A549 (cell line): ENCODE measurements at regions not wholly inside any gene's neighbourhood (a gene's known extent, or its start where the extent isn't known, plus 50 kb on each side); places are given as distances from the start of the nearest gene placed in this dataset.

Source experiments
- ATAC-seq, 2 experiments: fragments of 200-7000 bp in 1 of 2; fragments of >200 bp in 1 of 2; cut with Nextera tagmentation in 1 of 2; cut with Tn5 transposase in 1 of 2; 3 replicates each; pipeline versions ENCODE4 v1.8.0 to v1.9.1; 2018 to 2020; ENCODE audit warnings: mild to moderate bottlenecking in 1 of 2, moderate library complexity in 1 of 2
- CTCF ChIA-PET: fragments of 300-600 bp; sonication (Branson Sonifier 250); formaldehyde crosslinking; extraction: SDS; loops from one replicate; lab custom pipeline; 2021; ENCODE audit warnings: antibody characterized with exemption, inconsistent platforms; lab: Yijun Ruan, JAX
- POLR2A ChIA-PET: fragments of 350-600 bp; formaldehyde crosslinking; extraction: SDS; loops from one replicate; lab custom pipeline; 2021; ENCODE audit warnings: antibody characterized with exemption, inconsistent platforms; lab: Yijun Ruan, JAX
- DNase-seq, 2 experiments: peaks; one replicate each; pipeline versions ENCODE4 v3.0.0 to v3.0.0-alpha.2; 2011 to 2016; ENCODE audit warnings: low read depth in 1 of 2, low spot score in 1 of 2
- FAIRE-seq: peaks from 2 replicates; lab custom pipeline; 2011; peaks lifted over from hg19 to GRCh38; lab: Jason Lieb, UNC
- H3K27ac ChIP-seq, 2 experiments: fragments of >200 bp; sonication (Bioruptor Twin); formaldehyde crosslinking; 3 replicates each; pipeline ENCODE4 v1.5.1; 2016 to 2017
- H3K4me1 ChIP-seq: fragments of >200 bp; sonication (Bioruptor Twin); formaldehyde crosslinking; 3 replicates; pipeline ENCODE4 v1.6.1; 2016
- H3K4me2 ChIP-seq: fragments of >200 bp; sonication (Bioruptor Twin); formaldehyde crosslinking; 3 replicates; pipeline ENCODE4 v1.6.1; 2016
- H3K4me3 ChIP-seq: fragments of >200 bp; sonication (Bioruptor Twin); formaldehyde crosslinking; 3 replicates; pipeline ENCODE4 v1.5.1; 2016
- H3K9me3 ChIP-seq: fragments of >200 bp; sonication (Bioruptor Twin); formaldehyde crosslinking; 3 replicates; pipeline ENCODE4 v1.6.1; 2016
- CBX2 ChIP-seq: fragments of 200-600 bp; sonication (generic); IDR thresholded peaks from 2 replicates; pipeline ENCODE4 v1.6.1; 2016; ENCODE audit warnings: low read depth, mild to moderate bottlenecking, borderline replicate concordance
- EP300 ChIP-seq, 2 experiments: fragments of >200 bp; sonication (Bioruptor Twin); formaldehyde crosslinking; IDR thresholded peaks; 2 replicates in 1 of 2; 3 replicates in 1 of 2; pipeline ENCODE4 v1.6.1; 2016 to 2017
- ESRRA ChIP-seq: fragments of 150-350 bp; IDR thresholded peaks from 2 replicates; pipeline ENCODE4 v1.6.1; 2014; ENCODE audit warnings: mild to moderate bottlenecking, low read length, borderline replicate concordance
- HEYL ChIP-seq: fragments of 250-450 bp; sonication (Bioruptor Pico); IDR thresholded peaks from 2 replicates; pipeline ENCODE4 v1.8.0; 2021; ENCODE audit warnings: mild to moderate bottlenecking, moderate library complexity
- HMGXB4 ChIP-seq: fragments of 250-450 bp; sonication (Bioruptor Pico); IDR thresholded peaks from 2 replicates; pipeline ENCODE4 v1.5.0; 2021; ENCODE audit warnings: mild to moderate bottlenecking, moderate library complexity, borderline replicate concordance
- HOXA7 ChIP-seq: fragments of 250-450 bp; sonication (Bioruptor Pico); IDR thresholded peaks from 2 replicates; pipeline ENCODE4 v1.5.0; 2020; ENCODE audit warnings: mild to moderate bottlenecking, moderate library complexity
- HOXB13 ChIP-seq: fragments of 250-450 bp; sonication (Bioruptor Pico); IDR thresholded peaks from 2 replicates; pipeline ENCODE4 v1.5.0; 2020; ENCODE audit warnings: low read depth, mild to moderate bottlenecking, moderate library complexity
- KDM5A ChIP-seq: fragments of 200-600 bp; sonication (generic); IDR thresholded peaks from 2 replicates; pipeline ENCODE4 v1.6.1; 2016; ENCODE audit warnings: antibody characterized with exemption, mild to moderate bottlenecking
- MAFK ChIP-seq: fragments of 450-650 bp; IDR thresholded peaks from 2 replicates; pipeline ENCODE4 v1.6.1; 2014; ENCODE audit not compliant: partially characterized antibody
- MYC ChIP-seq: IDR thresholded peaks from 2 replicates; pipeline ENCODE4 v1.6.1; 2012; ENCODE audit warnings: mild to moderate bottlenecking, inconsistent platforms, low read length, improper control_type of control experiment, borderline replicate concordance
- NPAS2 ChIP-seq: fragments of 250-450 bp; sonication (Bioruptor Pico); IDR thresholded peaks from 2 replicates; pipeline ENCODE4 v1.8.0; 2022; ENCODE audit warnings: mild to moderate bottlenecking, moderate library complexity, borderline replicate concordance
- POLR2A ChIP-seq: IDR thresholded peaks from 2 replicates; pipeline ENCODE4 v1.6.1; 2012; ENCODE audit warnings: mild to moderate bottlenecking, low read length
- RARB ChIP-seq: fragments of 250-450 bp; sonication (Bioruptor Pico); IDR thresholded peaks from 2 replicates; pipeline ENCODE4 v1.8.0; 2021; ENCODE audit warnings: mild to moderate bottlenecking, moderate library complexity
- TP53 ChIP-seq: fragments of 250-450 bp; sonication (Bioruptor Pico); IDR thresholded peaks from 2 replicates; pipeline ENCODE4 v1.5.0; 2021; ENCODE audit warnings: mild to moderate bottlenecking, moderate library complexity
- WGBS: methylation state at CpG from one replicate; pipeline ENCODE4 v1.1.6; 2017; ENCODE audit errors: missing lambda C conversion rate; 5-methylcytosine and 5-hydroxymethylcytosine counted together
- TF ChIP-seq, protein P1 (sequence below): IDR thresholded peaks from 2 replicates; pipeline ENCODE4 v1.6.1; 2012; ENCODE audit warnings: low read depth, borderline replicate concordance

DNA sequence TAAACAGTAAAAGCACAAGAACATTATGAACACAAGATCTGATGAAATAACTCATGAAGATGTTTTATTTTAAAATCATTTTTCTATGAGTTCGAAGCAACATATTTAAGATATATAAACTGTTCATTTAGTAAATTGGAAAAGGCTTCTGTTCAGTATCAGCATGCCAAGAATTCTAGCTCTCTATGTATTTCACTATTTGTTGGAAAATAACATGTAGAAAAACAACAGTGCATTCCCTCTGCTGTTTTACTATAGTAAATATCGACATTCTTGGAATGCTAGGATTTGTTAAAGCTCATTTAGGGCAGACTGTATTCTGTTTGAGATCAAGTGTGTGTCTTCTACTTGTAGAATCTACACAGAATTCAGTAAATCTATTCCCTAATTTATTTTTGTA lies 750.2 kb downstream of the CCDC85A start:
- FAIRE-seq: no peak
- POLR2A ChIA-PET: no interaction called here

GRCh38 chr2:56934866-56935265 lies 751.1 kb downstream of the CCDC85A start:
- TF ChIP-seq MAFK: no peak
- TF ChIP-seq MYC: no peak
- TF ChIP-seq TP53 (CRISPR knock-in tag): no peak
- TF ChIP-seq POLR2A: no peak
- no peak for TF ChIP-seq NPAS2 (CRISPR knock-in tag)
- TF ChIP-seq HOXA7 (CRISPR knock-in tag): no peak
- TF ChIP-seq HOXB13 (CRISPR knock-in tag): no peak
- TF ChIP-seq CBX2: no peak
- ChIA-PET POLR2A (no interaction called here), CTCF (interaction anchor here (0.6 kb wide), 1 partner anchor 31 kb away, joined by 3 read pairs; no protein-coding TSS in a partner anchor)
- H3K27ac ChIP-seq: no peak overlapping the region
- ATAC-seq: no peak
- H3K4me2 ChIP-seq: no peak overlapping the region
- 6% methylated on average over 1 of the region's 1 CpG for WGBS
- no peaks in the 10 kb centered on the region for H3K4me1 ChIP-seq
- no peaks in the 10 kb centered on the region for H3K9me3 ChIP-seq
- FAIRE-seq: no peak
- H3K4me3 ChIP-seq: no peak overlapping the region
- no peak for DNase-seq

More for the DNA sequence above, 750.2 kb downstream of the CCDC85A start:
- Histone ChIP-seq H3K4me3 (no peak overlapping the region), H3K4me1 (no peaks in the 10 kb centered on the region), H3K9me3 (no peaks in the 10 kb centered on the region), H3K4me2 (no peak overlapping the region), H3K27ac (no peak overlapping the region)
- TF ChIP-seq POLR2A (no peak), EP300 (IDR thresholded peaks at IDR 0.05) (no peak), ESRRA (no peak), KDM5A (no peak)
- DNase-seq (no peak), ATAC-seq (no peak)
- WGBS: 4% methylated on average over 2 of the region's 2 CpGs
- CTCF ChIA-PET: no interaction called here

DNA sequence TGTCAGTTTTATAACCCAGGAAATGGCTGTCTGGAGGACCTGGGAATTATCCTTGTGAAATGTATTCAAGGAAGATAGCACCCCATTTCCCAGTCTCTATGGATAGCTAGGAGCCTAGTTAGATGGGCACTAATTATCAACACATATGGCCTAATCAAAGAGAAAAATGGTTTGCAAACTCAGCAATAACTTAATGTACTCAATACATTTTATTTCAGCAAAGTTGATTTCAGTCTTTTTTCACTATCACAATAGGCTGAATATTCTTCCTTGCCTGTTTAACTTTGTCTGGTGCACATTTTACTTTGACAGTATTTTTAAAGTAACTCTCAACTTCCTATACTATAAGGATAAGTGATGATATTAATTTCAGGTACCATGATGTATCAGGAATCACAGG lies 756.3 kb downstream of the CCDC85A start:
- TF ChIP-seq, protein P1, sequence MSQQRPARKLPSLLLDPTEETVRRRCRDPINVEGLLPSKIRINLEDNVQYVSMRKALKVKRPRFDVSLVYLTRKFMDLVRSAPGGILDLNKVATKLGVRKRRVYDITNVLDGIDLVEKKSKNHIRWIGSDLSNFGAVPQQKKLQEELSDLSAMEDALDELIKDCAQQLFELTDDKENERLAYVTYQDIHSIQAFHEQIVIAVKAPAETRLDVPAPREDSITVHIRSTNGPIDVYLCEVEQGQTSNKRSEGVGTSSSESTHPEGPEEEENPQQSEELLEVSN: no peak
- TF ChIP-seq MAFK: peak; percentile 72
- Histone ChIP-seq H3K4me2 (no peak overlapping the region), H3K4me1 (no peaks in the 10 kb centered on the region), H3K27ac (no peak overlapping the region), H3K9me3 (no peaks in the 10 kb centered on the region), H3K4me3 (no peak overlapping the region)
- DNase-seq: no peak
- no peak for FAIRE-seq
- ChIA-PET CTCF (no interaction called here), POLR2A (no interaction called here)
- no peak for ATAC-seq

- 28% methylated on average over 2 of the region's 2 CpGs for WGBS
- POLR2A ChIA-PET: no interaction called here
- FAIRE-seq (no peak), ATAC-seq (no peak)
- Histone ChIP-seq H3K4me1 (no peaks in the 10 kb centered on the region), H3K4me2 (no peak overlapping the region), H3K4me3 (no peak overlapping the region)
- CTCF ChIA-PET: no interaction called here
- TF ChIP-seq, protein P1: no peak
- TF ChIP-seq HEYL (CRISPR knock-in tag): no peak
- TF ChIP-seq RARB (CRISPR knock-in tag): no peak
- TF ChIP-seq MAFK: no peak
- no peak for TF ChIP-seq HMGXB4
- TF ChIP-seq, all 56 proteins: peak for 0
- H3K27ac ChIP-seq: no peak overlapping the region
- H3K9me3 ChIP-seq: peaks cover 6% of the 10 kb centered on the region; the same call in 1 of the 3 replicates
- no peak for DNase-seq
Observed at GRCh38 chr2:56952871-56953270, 769.1 kb downstream of the CCDC85A start.
